ENCODE measurements at regions not wholly inside any gene's neighbourhood (a gene's known extent, or its start where the extent isn't known, plus 50 kb on each side); places are given as distances from the start of the nearest gene placed in this dataset.

GRCh38 chr2:14240868-14241267 is 391.6 kb upstream of the LRATD1 start:
- ChIA-PET CTCF (no interaction called here), POLR2A (no interaction called here)
- no peak for ATAC-seq
- DNase-seq (ENCODE audit: low spot score): no peak
- no peak overlapping the region for H3K4me3 Mint-ChIP-seq
- no peak overlapping the region for H3K27ac Mint-ChIP-seq
- H3K36me3 Mint-ChIP-seq: no peaks in the 10 kb centered on the region
- TF ChIP-seq GRHL2 (CRISPR knock-in tag; IDR thresholded peaks at IDR 0.05; ENCODE audit: insufficient replicate concordance, severe bottlenecking) (no peak), CBFB (CRISPR knock-in tag; IDR thresholded peaks at IDR 0.05; ENCODE audit: low read depth) (no peak), FOXP4 (CRISPR knock-in tag; IDR thresholded peaks at IDR 0.05) (no peak), E2F4 (CRISPR knock-in tag; IDR thresholded peaks at IDR 0.05; ENCODE audit: borderline replicate concordance, low read depth) (no peak), FOXK1 (CRISPR knock-in tag; IDR thresholded peaks at IDR 0.05) (no peak), ZNF396 (CRISPR knock-in tag; IDR thresholded peaks at IDR 0.05; ENCODE audit: borderline replicate concordance) (no peak), ZNF423 (CRISPR knock-in tag; IDR thresholded peaks at IDR 0.05) (no peak), ZNF219 (CRISPR knock-in tag; IDR thresholded peaks at IDR 0.05; ENCODE audit: borderline replicate concordance) (no peak), ESRRA (CRISPR knock-in tag; IDR thresholded peaks at IDR 0.05; ENCODE audit: borderline replicate concordance) (no peak), HMGXB4 (CRISPR knock-in tag; IDR thresholded peaks at IDR 0.05) (no peak), ZNF138 (CRISPR knock-in tag; conservative IDR thresholded peaks at IDR 0.05) (no peak)
- H3K27me3 Mint-ChIP-seq (ENCODE audit: low read depth): peaks cover 8% of the 10 kb centered on the region
- H3K9me3 Mint-ChIP-seq: no peaks in the 10 kb centered on the region
- peaks cover 22% of the 10 kb centered on the region for H3K4me1 Mint-ChIP-seq

GRCh38 chr2:14245901-14246300 is 386.6 kb upstream of the LRATD1 start:
- H3K27ac Mint-ChIP-seq: no peak overlapping the region
- peaks cover 4% of the 10 kb centered on the region; the same call in 1 of the 2 replicates for H3K36me3 Mint-ChIP-seq
- no peak for TF ChIP-seq NFATC4 (CRISPR knock-in tag; IDR thresholded peaks at IDR 0.05)
- no peak for TF ChIP-seq PREB (CRISPR knock-in tag; IDR thresholded peaks at IDR 0.05; ENCODE audit: borderline replicate concordance)
- no peak for TF ChIP-seq STAT6 (CRISPR knock-in tag; conservative IDR thresholded peaks at IDR 0.05; ENCODE audit: low read depth)
- no peak for TF ChIP-seq E2F1 (CRISPR knock-in tag; IDR thresholded peaks at IDR 0.05)
- no peak for TF ChIP-seq NR2C2 (CRISPR knock-in tag; IDR thresholded peaks at IDR 0.05)
- TF ChIP-seq MLX (CRISPR knock-in tag; IDR thresholded peaks at IDR 0.05): no peak
- TF ChIP-seq USF1 (CRISPR knock-in tag; IDR thresholded peaks at IDR 0.05): no peak
- no peak for TF ChIP-seq HMGA2 (CRISPR knock-in tag; IDR thresholded peaks at IDR 0.05)
- peaks cover 11% of the 10 kb centered on the region for H3K4me1 Mint-ChIP-seq
- DNase-seq (ENCODE audit: low spot score) (no peak), ATAC-seq (no peak)
- CTCF ChIA-PET: no interaction called here
- H3K27me3 Mint-ChIP-seq (ENCODE audit: low read depth): no peaks in the 10 kb centered on the region
- H3K9me3 Mint-ChIP-seq: peaks cover 13% of the 10 kb centered on the region; the same call in 1 of the 2 replicates
- no peak overlapping the region for H3K4me3 Mint-ChIP-seq
- POLR2A ChIA-PET: no interaction called here

All from WTC11 (cell line).